ENCODE measurements at regions not wholly inside any gene's neighbourhood (a gene's known extent, or its start where the extent isn't known, plus 50 kb on each side); places are given as distances from the start of the nearest gene placed in this dataset.
"Not testable (repeated sequence)": the region's sequence is repeated elsewhere in the genome, so short reads cannot be mapped to it uniquely, and the experiment has no call there.

- DNase-seq = no peak
These were observed 138.9 kb upstream of the SGO1 start for GRCh38 chr3:20324664-20325478.

GRCh38 chr3:20323307-20323927 lies 137.4 kb upstream of the SGO1 start:
- DNase-seq = no peak

GRCh38 chr3:20322085-20322484 lies 136.1 kb upstream of the SGO1 start:
- no peak for DNase-seq

GRCh38 chr3:20321391-20322047 lies 135.5 kb upstream of the SGO1 start:
- no peak for DNase-seq

GRCh38 chr3:20320489-20320888 lies 134.5 kb upstream of the SGO1 start:
- no peak for DNase-seq

GRCh38 chr3:20319551-20319950 lies 133.5 kb upstream of the SGO1 start:
- DNase-seq = no peak

GRCh38 chr3:20317616-20318015 lies 131.6 kb upstream of the SGO1 start:
- no peak for DNase-seq

GRCh38 chr3:20316238-20316637 lies 130.2 kb upstream of the SGO1 start:
- no peak for DNase-seq

- no peak for DNase-seq
These were observed 124.6 kb upstream of the SGO1 start for GRCh38 chr3:20310629-20311028.

GRCh38 chr3:20307383-20307782 lies 121.4 kb upstream of the SGO1 start:
- DNase-seq = no peak

- DNase-seq = no peak
These were observed 119.6 kb upstream of the SGO1 start for GRCh38 chr3:20305647-20306046.

- no peak for DNase-seq
These were observed 116.8 kb upstream of the SGO1 start for GRCh38 chr3:20302766-20303165.

GRCh38 chr3:20288050-20288449 lies 102.0 kb upstream of the SGO1 start:
- DNase-seq = no peak

- no peak for DNase-seq
These were observed 94.3 kb upstream of the SGO1 start for GRCh38 chr3:20280257-20280656.

GRCh38 chr3:20265977-20266376 lies 80.0 kb upstream of the SGO1 start:
- not testable (repeated sequence) for DNase-seq

- no peak for DNase-seq
These were observed 79.0 kb upstream of the SGO1 start for GRCh38 chr3:20264900-20265567.

GRCh38 chr3:20258371-20258770 lies 72.4 kb upstream of the SGO1 start:
- DNase-seq = no peak

- DNase-seq = peak; percentile 11
These were observed 70.1 kb upstream of the SGO1 start for GRCh38 chr3:20256144-20256543.

- DNase-seq = no peak
These were observed 68.5 kb upstream of the SGO1 start for GRCh38 chr3:20254268-20255117.

GRCh38 chr3:20250786-20251185 lies 64.8 kb upstream of the SGO1 start:
- DNase-seq = no peak

GRCh38 chr3:20250314-20250713 lies 64.3 kb upstream of the SGO1 start:
- DNase-seq = no peak

- DNase-seq = no peak
These were observed 60.7 kb upstream of the SGO1 start for GRCh38 chr3:20246662-20247061.

Measured in skin of body (tissue), 1 donor.